ENCODE measurements at regions not wholly inside any gene's neighbourhood (a gene's known extent, or its start where the extent isn't known, plus 50 kb on each side); places are given as distances from the start of the nearest gene placed in this dataset.

- H3K36me3 Mint-ChIP-seq, result no peaks in the 10 kb centered on the region
- Histone ChIP-seq H3K9me3 (ENCODE audit: control insufficient read depth, insufficient read depth, low read length) (no peaks in the 10 kb centered on the region), H3K36me3 (ENCODE audit: control insufficient read depth, insufficient read depth, low read length) (no peaks in the 10 kb centered on the region), H3K4me1 (ENCODE audit: control insufficient read depth, insufficient read depth, low read length) (peaks cover 3% of the 10 kb centered on the region), H3K27me3 (ENCODE audit: control insufficient read depth, insufficient read depth, low read length) (no peaks in the 10 kb centered on the region), H3K27ac (ENCODE audit: low read length) (no peak overlapping the region), H3K4me3 (ENCODE audit: low read length) (no peak overlapping the region)
- intact Hi-C loops (cut with micrococcal nuclease), result no loop called here
- no peak for TF ChIP-seq CTCF (IDR thresholded peaks at IDR 0.05)
- peaks cover 0 to 2% of the 10 kb centered on the region in 2 donors for H3K27me3 Mint-ChIP-seq (ENCODE audit: low read depth in 2 of 2)
- 94% methylated on average over 17 of the region's 17 CpGs for WGBS (ENCODE audit: insufficient coverage)
- H3K4me3 Mint-ChIP-seq, result no peak overlapping the region
- no peak for DNase-seq
- H3K27ac Mint-ChIP-seq, result no peak overlapping the region
- no peaks in the 10 kb centered on the region for H3K9me3 Mint-ChIP-seq
- peaks cover 6 to 7% of the 10 kb centered on the region in 2 donors for H3K4me1 Mint-ChIP-seq
- ATAC-seq, result no peak
These were observed 267.5 kb upstream of the RAB4A start for GRCh38 chr1:229003233-229004031.

GRCh38 chr1:229004066-229004833, 266.7 kb upstream of the RAB4A start:
- H3K27me3 ChIP-seq (ENCODE audit: control insufficient read depth, insufficient read depth, low read length), result no peaks in the 10 kb centered on the region
- H3K36me3 Mint-ChIP-seq, result no peaks in the 10 kb centered on the region
- H3K4me3 ChIP-seq (ENCODE audit: low read length), result no peak overlapping the region
- no peaks in the 10 kb centered on the region for H3K9me3 Mint-ChIP-seq
- H3K27ac Mint-ChIP-seq, result no peak overlapping the region
- 94% methylated on average over 14 of the region's 14 CpGs for WGBS (ENCODE audit: insufficient coverage)
- H3K4me3 Mint-ChIP-seq, result no peak overlapping the region
- ATAC-seq (no peak), DNase-seq (no peak)
- H3K36me3 ChIP-seq (ENCODE audit: control insufficient read depth, insufficient read depth, low read length), result no peaks in the 10 kb centered on the region
- H3K27me3 Mint-ChIP-seq (ENCODE audit: low read depth in 2 of 2), result peaks cover 0 to 2% of the 10 kb centered on the region in 2 donors
- intact Hi-C loops (cut with micrococcal nuclease), result no loop called here
- H3K4me1 Mint-ChIP-seq, result peaks cover 6 to 7% of the 10 kb centered on the region in 2 donors
- no peak overlapping the region for H3K27ac ChIP-seq (ENCODE audit: low read length)
- H3K9me3 ChIP-seq (ENCODE audit: control insufficient read depth, insufficient read depth, low read length), result no peaks in the 10 kb centered on the region
- peaks cover 3% of the 10 kb centered on the region for H3K4me1 ChIP-seq (ENCODE audit: control insufficient read depth, insufficient read depth, low read length)
- TF ChIP-seq CTCF (IDR thresholded peaks at IDR 0.05), result no peak

- Mint-ChIP-seq H3K36me3 (no peaks in the 10 kb centered on the region), H3K4me3 (no peak overlapping the region), H3K9me3 (no peaks in the 10 kb centered on the region), H3K27me3 (ENCODE audit: low read depth in 2 of 2) (peaks cover 0 to 2% of the 10 kb centered on the region in 2 donors), H3K4me1 (peaks cover 6 to 7% of the 10 kb centered on the region in 2 donors), H3K27ac (no peak overlapping the region)
- Histone ChIP-seq H3K36me3 (ENCODE audit: control insufficient read depth, insufficient read depth, low read length) (no peaks in the 10 kb centered on the region), H3K4me1 (ENCODE audit: control insufficient read depth, insufficient read depth, low read length) (peaks cover 3% of the 10 kb centered on the region), H3K27ac (ENCODE audit: low read length) (no peak overlapping the region), H3K27me3 (ENCODE audit: control insufficient read depth, insufficient read depth, low read length) (no peaks in the 10 kb centered on the region), H3K9me3 (ENCODE audit: control insufficient read depth, insufficient read depth, low read length) (no peaks in the 10 kb centered on the region), H3K4me3 (ENCODE audit: low read length) (no peak overlapping the region)
- intact Hi-C loops (cut with micrococcal nuclease), result no loop called here
- DNase-seq, result no peak
- WGBS (ENCODE audit: insufficient coverage), result 77% methylated on average over 3 of the region's 3 CpGs
- TF ChIP-seq CTCF (IDR thresholded peaks at IDR 0.05), result no peak
- ATAC-seq, result no peak
These were observed 265.8 kb upstream of the RAB4A start for GRCh38 chr1:229005097-229005496.
